HCT116 (cell line): ENCODE measurements at regions not wholly inside any gene's neighbourhood (a gene's known extent, or its start where the extent isn't known, plus 50 kb on each side); places are given as distances from the start of the nearest gene placed in this dataset.
"Not testable (repeated sequence)": the region's sequence is repeated elsewhere in the genome, so short reads cannot be mapped to it uniquely, and the experiment has no call there.

Experiments
- ELF1 ChIP-seq: IDR thresholded peaks from 2 replicates; pipeline ENCODE4 v1.6.1; 2012; ENCODE audit warnings: low read depth, borderline replicate concordance
- EZH2 ChIP-seq: fragments of 200-600 bp; sonication (generic); IDR thresholded peaks from 2 replicates; pipeline ENCODE4 v1.6.1; 2017; ENCODE audit warnings: antibody characterized with exemption, mixed run types
- EZH2phosphoT487 ChIP-seq: fragments of 200-600 bp; IDR thresholded peaks from 2 replicates; pipeline ENCODE4 v1.6.1; 2018; ENCODE audit warnings: antibody characterized with exemption, borderline replicate concordance
- JUND ChIP-seq: IDR thresholded peaks from 2 replicates; pipeline ENCODE4 v1.6.1; 2012
- POLR2A ChIP-seq: IDR thresholded peaks from 2 replicates; pipeline ENCODE4 v1.7.0; 2011; ENCODE audit warnings: borderline replicate concordance; ENCODE audit not compliant: insufficient read depth, insufficient read length; ENCODE audit errors: extremely low read depth
- REST ChIP-seq: IDR thresholded peaks from 2 replicates; pipeline ENCODE4 v1.6.1; 2012; ENCODE audit warnings: low read depth
- SP1 ChIP-seq: IDR thresholded peaks from 2 replicates; pipeline ENCODE4 v1.6.1; 2012; ENCODE audit warnings: low read depth
- SRF ChIP-seq: IDR thresholded peaks from 2 replicates; pipeline ENCODE4 v1.6.1; 2012; ENCODE audit warnings: low read depth
- TCF7L2 ChIP-seq: IDR thresholded peaks from 2 replicates; pipeline ENCODE4 v1.7.0; 2011; ENCODE audit warnings: borderline replicate concordance, inconsistent platforms; ENCODE audit not compliant: insufficient read depth, insufficient read length; ENCODE audit errors: extremely low read depth
- YY1 ChIP-seq: IDR thresholded peaks from 2 replicates; pipeline ENCODE4 v1.6.1; 2011; ENCODE audit warnings: low read length, low read depth, moderate library complexity, mild to moderate bottlenecking; ENCODE audit not compliant: insufficient replicate concordance; ENCODE audit errors: extremely low read depth
- ZFX ChIP-seq: fragments of 450-650 bp; IDR thresholded peaks from 2 replicates; pipeline ENCODE4 v1.6.1; 2017
- TF ChIP-seq, protein P1 (sequence below), 3 experiments: fragments of 200-600 bp in 1 of 3; sonication (generic) in 1 of 3; IDR thresholded peaks in 2 of 3; conservative IDR thresholded peaks in 1 of 3; 2 replicates each; pipeline ENCODE4 v1.5.1; 2012 to 2017; ENCODE audit warnings: low read depth in 2 of 3, low read length in 2 of 3, antibody characterized with exemption in 1 of 3, borderline replicate concordance in 1 of 3, control low read depth in 1 of 3, mild to moderate bottlenecking in 1 of 3, mixed read lengths in 1 of 3, mixed run types in 1 of 3, moderate library complexity in 1 of 3; ENCODE audit not compliant: insufficient read depth in 1 of 3
- TF ChIP-seq, protein P2 (sequence below): IDR thresholded peaks from 2 replicates; pipeline ENCODE4 v1.6.1; 2012

- TF ChIP-seq POLR2A, ZFX, REST, YY1, EZH2phosphoT487, SP1, JUND, SRF, TCF7L2, EZH2, ELF1: not testable (repeated sequence)
- TF ChIP-seq, protein P1, sequence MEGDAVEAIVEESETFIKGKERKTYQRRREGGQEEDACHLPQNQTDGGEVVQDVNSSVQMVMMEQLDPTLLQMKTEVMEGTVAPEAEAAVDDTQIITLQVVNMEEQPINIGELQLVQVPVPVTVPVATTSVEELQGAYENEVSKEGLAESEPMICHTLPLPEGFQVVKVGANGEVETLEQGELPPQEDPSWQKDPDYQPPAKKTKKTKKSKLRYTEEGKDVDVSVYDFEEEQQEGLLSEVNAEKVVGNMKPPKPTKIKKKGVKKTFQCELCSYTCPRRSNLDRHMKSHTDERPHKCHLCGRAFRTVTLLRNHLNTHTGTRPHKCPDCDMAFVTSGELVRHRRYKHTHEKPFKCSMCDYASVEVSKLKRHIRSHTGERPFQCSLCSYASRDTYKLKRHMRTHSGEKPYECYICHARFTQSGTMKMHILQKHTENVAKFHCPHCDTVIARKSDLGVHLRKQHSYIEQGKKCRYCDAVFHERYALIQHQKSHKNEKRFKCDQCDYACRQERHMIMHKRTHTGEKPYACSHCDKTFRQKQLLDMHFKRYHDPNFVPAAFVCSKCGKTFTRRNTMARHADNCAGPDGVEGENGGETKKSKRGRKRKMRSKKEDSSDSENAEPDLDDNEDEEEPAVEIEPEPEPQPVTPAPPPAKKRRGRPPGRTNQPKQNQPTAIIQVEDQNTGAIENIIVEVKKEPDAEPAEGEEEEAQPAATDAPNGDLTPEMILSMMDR (IDR thresholded peaks at IDR 0.05 in 2 of 3, conservative IDR thresholded peaks at IDR 0.05 in 1 of 3; ENCODE audit: borderline replicate concordance in 1 of 3, insufficient read depth in 1 of 3, low read depth in 2 of 3, low read length in 2 of 3), result not testable (repeated sequence)
- TF ChIP-seq, protein P2, sequence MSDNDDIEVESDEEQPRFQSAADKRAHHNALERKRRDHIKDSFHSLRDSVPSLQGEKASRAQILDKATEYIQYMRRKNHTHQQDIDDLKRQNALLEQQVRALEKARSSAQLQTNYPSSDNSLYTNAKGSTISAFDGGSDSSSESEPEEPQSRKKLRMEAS, result not testable (repeated sequence)
These were observed 94.5 kb upstream of the RAI14 start for GRCh38 chr5:34561581-34561980.
